Activated CD4-positive, alpha-beta T cell treated with anti-CD3 and anti-CD28 coated beads for 24 hours (primary cell): ENCODE measurements at regions not wholly inside any gene's neighbourhood (a gene's known extent, or its start where the extent isn't known, plus 50 kb on each side); places are given as distances from the start of the nearest gene placed in this dataset.
"Not testable (repeated sequence)": the region's sequence is repeated elsewhere in the genome, so short reads cannot be mapped to it uniquely, and the experiment has no call there.

Experiments used
- DNase-seq, 2 donors: peaks; one replicate each; pipeline ENCODE4 v3.0.0-alpha.2; 2020; ENCODE audit warnings: low read depth in 2 of 2

DNA sequence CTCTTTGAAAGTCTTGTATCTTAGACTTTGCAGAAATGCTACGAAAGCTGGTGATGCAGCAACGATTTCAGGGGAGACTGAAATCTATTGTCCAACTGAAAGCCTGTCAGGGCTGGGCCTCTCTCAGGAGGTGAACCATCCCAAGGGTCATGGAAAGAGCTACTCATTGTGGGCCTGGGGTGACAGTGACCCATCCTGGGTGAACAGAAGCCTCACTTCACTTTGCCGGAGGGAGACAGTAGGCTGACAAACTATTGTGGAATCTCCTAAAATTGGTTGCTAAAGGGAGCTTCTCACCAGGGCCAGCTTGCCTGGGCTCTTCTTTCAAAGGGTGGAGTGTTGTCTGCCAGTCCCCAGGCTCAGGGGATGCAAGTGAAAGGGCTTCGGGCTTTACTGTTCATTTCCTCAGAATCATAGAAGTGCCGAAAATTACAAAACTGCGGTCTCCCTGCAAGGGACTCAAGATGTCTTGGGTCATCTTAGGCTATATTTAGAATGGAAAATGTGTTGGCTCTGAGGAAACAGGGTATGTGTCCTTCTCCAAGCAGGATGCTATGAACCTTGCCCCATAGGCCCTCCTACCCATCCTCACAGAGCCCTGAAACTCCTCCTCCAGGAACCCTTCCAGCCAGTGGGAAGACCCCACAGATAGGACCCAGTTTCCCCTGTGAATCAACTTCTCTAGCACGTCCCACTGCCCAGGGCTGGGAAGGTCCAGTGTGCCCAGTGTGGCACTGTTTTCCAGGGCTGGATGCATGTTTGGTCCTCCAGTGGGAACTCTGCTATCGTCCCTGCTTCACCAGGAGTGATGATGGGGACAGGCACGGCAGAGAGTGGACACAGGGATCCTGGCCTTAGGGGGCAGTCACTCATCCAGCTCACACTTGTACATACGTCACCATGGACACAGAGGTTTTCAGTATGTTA lies 173.4 kb upstream of the PLGLB2 start:
- DNase-seq: not testable (repeated sequence)

GRCh38 chr2:87575138-87575537 lies 172.7 kb upstream of the PLGLB2 start:
- DNase-seq: not testable (repeated sequence)

GRCh38 chr2:87577358-87577757 lies 170.5 kb upstream of the PLGLB2 start:
- not testable (repeated sequence) for DNase-seq

- DNase-seq: not testable (repeated sequence)
These were observed 165.7 kb upstream of the PLGLB2 start for GRCh38 chr2:87582152-87582551.

DNA sequence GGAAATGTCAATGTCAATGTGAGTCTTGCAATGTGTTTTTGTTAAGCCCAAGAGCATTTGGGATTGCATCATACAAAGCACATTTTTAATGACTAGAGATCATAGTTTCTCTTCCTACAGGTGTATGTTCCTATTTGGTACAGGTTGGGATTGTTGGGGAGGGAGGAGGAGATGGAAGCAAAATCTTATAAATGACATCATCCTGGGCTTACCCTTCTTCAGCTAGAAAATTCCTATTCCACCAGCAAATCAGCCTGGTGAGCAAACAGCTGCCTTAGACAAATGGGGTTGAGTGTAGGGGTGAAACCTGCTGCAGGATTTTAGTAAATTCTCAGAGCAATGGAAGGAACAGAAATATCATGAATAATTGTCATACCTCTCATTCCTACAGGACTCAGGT lies 165.3 kb upstream of the PLGLB2 start:
- not testable (repeated sequence) for DNase-seq

- not testable (repeated sequence) for DNase-seq
These were observed 164.5 kb upstream of the PLGLB2 start for GRCh38 chr2:87583370-87583769.

- DNase-seq: not testable (repeated sequence)
These were observed 164.1 kb upstream of the PLGLB2 start for GRCh38 chr2:87583803-87584202.

GRCh38 chr2:87584268-87584906 lies 163.5 kb upstream of the PLGLB2 start:
- not testable (repeated sequence) for DNase-seq

DNA sequence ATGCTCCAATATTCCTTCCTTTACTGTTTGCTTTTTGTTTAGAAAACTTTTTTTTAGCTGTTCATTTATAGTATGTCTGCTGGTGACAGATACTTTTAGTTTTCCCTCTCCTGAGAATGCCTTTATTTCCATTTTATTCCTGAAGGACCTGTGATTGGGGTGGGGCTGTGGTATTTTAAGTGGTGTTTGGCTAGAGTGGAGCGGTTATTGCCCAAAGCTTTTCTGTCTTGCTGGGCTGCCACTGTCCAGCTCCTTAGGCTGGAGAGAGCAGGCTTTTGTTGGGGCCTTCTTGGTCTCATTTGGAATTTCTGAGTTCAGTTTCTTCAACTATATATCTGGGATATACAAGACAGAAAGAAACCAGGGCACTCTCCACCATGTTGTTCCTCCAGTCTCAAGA lies 160.0 kb upstream of the PLGLB2 start:
- not testable (repeated sequence) for DNase-seq

DNA sequence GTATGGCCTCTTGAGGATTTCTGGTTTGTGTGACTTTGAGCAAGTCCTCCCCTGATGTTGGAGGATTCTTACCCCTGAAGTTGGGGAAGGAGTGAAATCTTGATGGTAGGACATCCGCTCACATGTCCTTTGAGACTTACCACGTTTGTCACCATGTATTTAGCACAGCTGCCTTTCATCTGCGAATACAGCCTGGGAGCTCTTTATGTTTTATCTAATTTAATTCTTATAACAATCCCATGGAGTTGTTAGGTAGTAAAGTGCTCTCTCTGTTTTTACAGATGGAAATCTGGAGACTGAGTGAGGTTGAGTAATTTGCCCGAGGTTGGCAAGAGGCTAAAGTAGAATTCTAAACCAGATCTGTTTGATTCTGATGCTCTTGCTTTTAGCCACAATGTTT lies 154.9 kb upstream of the PLGLB2 start:
- DNase-seq: not testable (repeated sequence)

DNA sequence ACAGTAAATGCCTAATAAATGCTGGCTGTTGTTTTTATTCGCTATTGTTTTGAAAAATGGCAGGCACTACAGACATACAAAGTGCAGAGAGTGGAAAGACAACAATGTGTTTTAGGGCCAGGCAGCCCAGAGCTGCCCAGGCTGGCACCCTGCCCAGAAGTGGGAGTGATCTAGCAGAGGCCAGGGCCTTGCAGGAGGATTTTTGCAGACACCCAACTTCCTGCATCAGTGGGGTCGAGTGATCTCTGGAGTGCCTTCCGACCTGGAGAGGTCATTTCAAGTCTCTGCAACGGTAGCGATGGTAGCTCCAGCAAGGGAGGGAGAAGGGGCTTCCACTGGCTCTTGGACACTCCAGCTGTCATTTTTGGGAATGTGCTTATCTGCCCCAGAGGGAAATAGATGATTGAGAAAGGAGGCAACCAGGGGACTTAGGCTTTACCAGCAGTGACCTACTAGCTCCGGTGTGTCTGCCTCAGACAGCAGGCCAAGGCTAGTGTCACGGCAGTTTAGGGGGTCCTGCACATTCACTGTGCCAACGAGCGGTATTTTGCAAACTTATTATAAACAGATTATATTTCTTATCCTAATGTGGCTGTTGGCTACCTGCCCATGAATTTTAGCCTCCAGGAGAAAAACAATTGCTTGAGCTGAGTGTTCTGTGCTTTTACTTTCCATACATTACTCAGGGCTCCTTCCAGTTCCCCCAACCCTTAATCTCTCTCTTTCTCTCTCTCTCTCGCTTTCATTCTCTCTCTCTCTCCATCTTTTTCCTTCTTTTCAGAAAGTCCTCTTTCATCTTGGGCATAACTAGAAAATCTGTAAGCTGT lies 153.9 kb upstream of the PLGLB2 start:
- DNase-seq: peak in 1 of 2 donors; percentile 12

- not testable (repeated sequence) for DNase-seq
These were observed 153.3 kb upstream of the PLGLB2 start for GRCh38 chr2:87594611-87594992.

- DNase-seq: not testable (repeated sequence)
These were observed 152.9 kb upstream of the PLGLB2 start for GRCh38 chr2:87595017-87595416.

- not testable (repeated sequence) for DNase-seq
These were observed 146.9 kb upstream of the PLGLB2 start for GRCh38 chr2:87600961-87601360.

GRCh38 chr2:87602118-87602517 lies 145.8 kb upstream of the PLGLB2 start:
- not testable (repeated sequence) for DNase-seq

- DNase-seq: not testable (repeated sequence)
These were observed 145.2 kb upstream of the PLGLB2 start for GRCh38 chr2:87602728-87603127.

DNA sequence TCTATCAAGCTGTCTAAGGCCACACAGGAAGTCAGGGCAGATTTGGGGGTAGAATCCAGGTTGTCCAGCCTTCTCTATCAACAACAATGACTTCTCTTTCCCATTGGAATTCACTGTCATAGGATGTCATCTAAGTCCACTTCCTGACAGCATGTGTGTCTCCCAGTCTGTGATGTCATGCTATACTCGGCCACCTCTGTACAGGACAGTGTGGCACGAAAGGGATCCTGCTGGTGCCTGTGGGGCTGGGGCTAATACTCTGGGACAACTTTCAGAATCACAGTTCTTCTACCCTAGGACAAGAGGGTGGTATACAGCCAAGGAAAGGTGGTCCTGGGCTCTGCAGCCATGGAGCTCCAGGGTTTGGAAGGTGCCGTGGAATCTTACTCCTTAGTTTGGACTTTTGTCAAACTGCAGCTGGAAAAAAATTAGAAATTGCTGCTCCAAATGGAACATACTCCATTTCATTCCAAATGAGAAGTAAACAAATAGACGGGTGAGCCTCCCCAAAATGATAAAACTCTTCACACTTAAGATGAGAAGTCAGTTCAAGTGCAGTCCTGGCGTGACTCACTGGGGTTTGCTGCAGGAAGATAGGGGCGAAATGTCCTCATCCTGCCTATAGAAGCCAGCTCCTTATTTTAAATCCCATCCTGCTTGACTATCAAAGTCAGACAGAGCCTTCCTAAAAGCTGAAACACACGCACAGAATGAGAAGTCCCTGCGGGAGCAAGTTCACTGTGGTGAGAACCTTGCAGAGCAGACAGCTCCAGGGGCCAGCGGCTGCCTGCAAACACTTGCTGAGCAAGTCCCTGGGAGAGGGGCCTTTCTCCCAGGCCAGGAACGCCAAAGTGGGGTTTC lies 144.2 kb upstream of the PLGLB2 start:
- not testable (repeated sequence) for DNase-seq

DNA sequence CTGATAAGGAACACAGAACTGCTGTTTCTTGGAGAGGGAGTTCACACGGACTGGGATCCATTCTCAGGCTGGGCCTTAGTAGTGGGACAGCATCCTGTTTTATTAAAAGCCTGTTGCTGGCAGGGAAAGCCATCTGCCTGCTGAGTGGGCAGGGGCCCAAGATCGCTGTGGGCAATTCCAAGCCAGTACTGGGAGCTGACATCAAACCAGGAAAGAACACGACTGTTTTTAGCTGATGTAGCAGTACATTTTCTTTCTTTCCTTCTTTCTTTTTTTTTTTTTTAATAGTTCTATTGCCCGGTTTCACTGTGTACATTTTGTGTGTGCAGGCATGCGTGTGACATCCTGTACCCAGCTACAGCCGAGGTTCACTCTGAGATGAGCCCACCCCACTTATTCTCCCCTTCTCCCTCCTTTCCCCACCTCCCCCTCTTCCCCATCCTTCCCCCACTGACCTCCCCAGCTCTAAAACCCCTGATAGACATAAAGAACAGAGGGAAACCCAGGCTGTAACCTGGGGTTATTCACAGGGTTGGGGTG lies 143.5 kb upstream of the PLGLB2 start:
- not testable (repeated sequence) for DNase-seq

DNA sequence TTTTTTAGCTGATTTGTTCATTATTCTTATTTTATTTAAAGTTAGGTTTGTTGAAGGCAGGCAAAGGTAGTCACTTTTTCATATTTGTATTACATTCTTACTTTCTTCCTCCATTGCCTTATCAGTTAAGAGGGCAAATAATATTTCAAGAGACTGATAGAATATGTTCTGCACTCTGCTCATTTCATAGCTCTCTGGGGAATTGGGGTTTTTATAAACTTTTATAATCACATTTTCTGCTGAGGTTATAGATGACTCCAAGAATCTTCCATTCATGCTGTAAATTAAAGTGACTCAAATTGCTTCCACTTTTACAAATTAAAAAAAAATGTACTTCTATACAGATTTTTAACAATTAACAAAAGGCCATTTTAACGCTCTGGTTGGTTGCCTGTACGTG lies 142.9 kb upstream of the PLGLB2 start:
- DNase-seq: not testable (repeated sequence)

DNA sequence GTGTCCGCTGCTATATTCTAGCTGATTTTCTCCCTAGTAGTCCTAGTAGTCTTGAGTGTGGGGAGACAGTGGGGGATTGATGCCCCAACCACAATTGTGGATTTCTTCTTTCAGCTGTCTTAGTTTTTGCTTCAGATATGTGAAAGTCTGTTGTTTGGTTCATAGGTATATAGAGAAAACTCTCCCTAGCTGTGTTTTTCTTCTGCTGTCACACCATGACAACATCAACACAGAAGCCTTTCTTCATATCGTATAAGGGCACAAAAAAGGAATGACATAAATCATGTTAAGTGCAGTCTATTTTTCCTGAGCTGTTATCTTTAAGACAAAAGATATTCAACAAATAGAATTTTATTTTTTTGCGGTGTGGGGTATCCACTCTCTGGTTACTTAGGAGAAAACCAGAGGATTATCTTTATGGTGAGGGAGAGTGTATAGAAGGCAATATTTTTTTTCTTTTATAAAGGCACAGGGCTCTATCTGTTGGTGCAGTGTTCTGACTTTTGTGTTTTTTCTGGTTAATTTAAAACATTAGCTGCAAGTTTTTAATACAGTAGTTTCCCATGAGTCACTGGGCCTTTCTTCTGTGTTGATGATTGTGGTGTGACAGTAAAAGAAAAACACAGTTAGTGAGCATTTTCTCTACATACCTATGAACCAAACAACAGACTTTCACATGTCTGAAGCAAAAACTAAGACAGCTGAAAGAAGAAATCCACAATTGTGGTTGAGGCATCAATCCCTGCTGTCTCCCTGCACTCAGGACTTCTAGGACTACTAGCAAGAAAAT lies 139.3 kb upstream of the PLGLB2 start:
- DNase-seq: not testable (repeated sequence)
